Activated CD8-positive, alpha-beta memory T cell treated with anti-CD3 and anti-CD28 coated beads for 36 hours (primary cell): ENCODE measurements at regions not wholly inside any gene's neighbourhood (a gene's known extent, or its start where the extent isn't known, plus 50 kb on each side); places are given as distances from the start of the nearest gene placed in this dataset.

Source experiments
- CTCF ChIA-PET: fragments of 350-600 bp; sonication (Branson Sonifier 250); formaldehyde crosslinking; loops from one replicate; lab custom pipeline; 2021; ENCODE audit warnings: antibody characterized with exemption; lab: Charles Lee
- POLR2A ChIA-PET: fragments of 350-600 bp; sonication (Branson Sonifier 250); formaldehyde crosslinking; loops from one replicate; lab custom pipeline; 2021; ENCODE audit warnings: antibody characterized with exemption; lab: Charles Lee

DNA sequence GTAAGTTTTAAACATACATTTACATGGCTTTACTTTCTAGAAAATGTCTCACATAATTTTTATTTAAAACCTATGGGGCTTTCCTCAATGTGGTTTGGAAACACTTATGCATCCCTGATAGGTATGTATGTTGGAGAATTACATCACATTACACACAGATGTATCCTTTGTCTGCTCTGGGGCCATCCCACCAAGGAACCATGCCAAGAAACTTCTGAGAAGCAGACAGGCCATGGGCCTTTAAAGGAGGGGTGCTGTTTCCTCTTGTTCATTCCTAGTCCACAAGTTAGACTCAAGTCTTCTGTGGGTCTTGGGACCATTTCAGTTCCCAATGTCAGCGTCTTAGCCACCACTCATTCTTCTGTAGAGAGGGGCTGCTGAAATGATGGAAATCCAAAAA, 162.0 kb upstream of the SETBP1 start:
- CTCF ChIA-PET = no interaction called here
- POLR2A ChIA-PET = no interaction called here

GRCh38 chr18:44520981-44521667, 159.6 kb upstream of the SETBP1 start:
- ChIA-PET POLR2A (no interaction called here), CTCF (no interaction called here)

DNA sequence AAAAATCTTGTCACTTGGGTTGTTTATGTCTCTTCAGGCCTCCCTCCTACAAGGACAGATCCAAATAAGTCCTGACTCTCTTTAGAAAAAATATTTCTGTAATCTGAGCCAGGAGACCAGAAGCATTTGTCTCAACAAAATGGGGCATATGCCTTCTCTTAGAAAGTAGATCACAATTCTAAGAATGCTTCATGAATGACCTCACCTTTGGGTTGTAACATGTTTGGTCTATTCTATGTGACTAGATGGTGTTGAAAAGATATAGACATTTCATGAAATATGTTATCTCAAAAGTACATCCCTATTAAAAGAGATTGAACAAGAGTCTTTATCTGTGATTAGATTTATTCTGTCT, 159.0 kb upstream of the SETBP1 start:
- ChIA-PET POLR2A (no interaction called here), CTCF (no interaction called here)

DNA sequence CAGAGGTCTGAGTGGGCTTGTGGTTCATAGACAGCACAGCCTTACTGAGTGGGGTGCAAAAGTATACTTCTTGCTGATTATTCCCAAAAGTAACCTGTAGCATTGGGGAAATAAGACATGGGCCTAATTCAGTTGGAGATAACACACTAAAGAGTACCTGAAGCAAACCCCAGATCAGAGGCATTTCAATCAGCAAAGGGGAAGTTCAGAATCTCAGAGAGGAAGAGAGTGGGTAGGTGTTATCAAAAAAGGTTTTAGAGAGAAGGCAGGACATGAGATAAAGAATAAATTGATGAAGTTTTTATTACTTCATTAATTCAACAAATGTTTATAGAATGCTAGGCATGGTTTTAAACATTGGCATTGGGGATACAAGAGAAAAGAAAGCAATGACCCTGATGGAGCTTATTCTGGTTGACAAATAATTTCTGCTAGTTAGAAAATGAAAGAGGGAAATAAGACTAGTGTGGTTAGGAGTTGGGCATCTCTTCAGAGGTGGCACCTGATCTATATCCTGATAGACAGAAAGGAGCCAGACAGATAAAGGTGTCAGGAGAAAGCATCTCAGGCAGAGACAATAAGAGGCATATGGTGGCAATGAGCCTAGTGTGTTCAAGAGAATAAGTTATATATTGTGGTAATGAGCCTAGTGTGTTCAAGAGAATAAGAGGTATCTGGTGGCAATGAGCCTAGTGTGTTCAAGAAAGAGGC, 153.8 kb upstream of the SETBP1 start:
- CTCF ChIA-PET = interaction anchor here (0.7 kb wide), 1 partner anchor 857 kb away, joined by 3 read pairs; no protein-coding TSS in a partner anchor
- POLR2A ChIA-PET = no interaction called here

GRCh38 chr18:44533071-44533470, 147.6 kb upstream of the SETBP1 start:
- ChIA-PET CTCF (no interaction called here), POLR2A (no interaction called here)

- ChIA-PET CTCF (no interaction called here), POLR2A (no interaction called here)
These were observed 144.6 kb upstream of the SETBP1 start for GRCh38 chr18:44536046-44536445.

DNA sequence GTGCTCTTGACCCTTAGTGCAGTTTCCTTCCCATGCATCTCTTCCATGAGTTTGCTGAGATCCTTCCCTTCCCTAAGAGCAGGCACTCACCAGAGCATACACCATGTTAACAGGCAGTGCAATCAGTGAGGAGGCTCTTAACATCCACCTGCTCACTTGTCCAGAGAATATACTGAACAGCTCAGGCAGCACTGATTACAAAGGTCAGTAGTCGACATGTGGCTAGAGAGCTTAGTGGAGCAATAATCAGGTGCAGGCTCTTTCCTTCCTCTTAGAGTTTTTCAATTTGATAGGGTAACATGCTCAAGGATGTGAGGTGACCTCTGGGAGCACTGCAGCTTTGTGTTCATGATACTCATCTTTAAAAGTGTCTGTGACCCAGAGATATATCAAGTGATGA, 144.1 kb upstream of the SETBP1 start:
- POLR2A ChIA-PET = no interaction called here
- CTCF ChIA-PET = no interaction called here

DNA sequence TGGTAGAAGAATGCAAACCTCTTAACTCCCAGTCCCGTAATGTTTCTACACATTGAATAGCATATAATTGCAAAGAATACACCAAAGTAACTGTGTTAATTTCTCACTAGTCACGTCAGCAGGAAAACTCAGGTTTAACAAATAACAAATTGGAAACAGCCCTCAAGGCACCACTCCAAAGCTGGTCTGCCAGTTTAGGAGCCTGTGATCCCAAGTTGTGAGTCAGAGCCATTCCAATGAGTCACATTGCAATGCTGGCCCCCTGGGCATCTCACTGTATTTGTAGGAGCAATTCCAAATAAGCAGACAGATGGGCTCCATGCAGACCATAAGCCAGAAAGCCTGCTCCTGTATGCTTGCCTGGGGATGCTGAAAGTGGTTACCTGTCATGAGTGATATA, 143.2 kb upstream of the SETBP1 start:
- ChIA-PET CTCF (no interaction called here), POLR2A (no interaction called here)

GRCh38 chr18:44539926-44540325, 140.8 kb upstream of the SETBP1 start:
- CTCF ChIA-PET = interaction anchor here (1.4 kb wide), 1 partner anchor 57 kb away, joined by 3 read pairs; no protein-coding TSS in a partner anchor
- POLR2A ChIA-PET = no interaction called here

GRCh38 chr18:44541159-44541558, 139.5 kb upstream of the SETBP1 start:
- CTCF ChIA-PET = interaction anchor here (1.4 kb wide), 1 partner anchor 55 kb away, joined by 3 read pairs; no protein-coding TSS in a partner anchor
- POLR2A ChIA-PET = no interaction called here

GRCh38 chr18:44541781-44542180, 138.9 kb upstream of the SETBP1 start:
- ChIA-PET POLR2A (no interaction called here), CTCF (no interaction called here)

DNA sequence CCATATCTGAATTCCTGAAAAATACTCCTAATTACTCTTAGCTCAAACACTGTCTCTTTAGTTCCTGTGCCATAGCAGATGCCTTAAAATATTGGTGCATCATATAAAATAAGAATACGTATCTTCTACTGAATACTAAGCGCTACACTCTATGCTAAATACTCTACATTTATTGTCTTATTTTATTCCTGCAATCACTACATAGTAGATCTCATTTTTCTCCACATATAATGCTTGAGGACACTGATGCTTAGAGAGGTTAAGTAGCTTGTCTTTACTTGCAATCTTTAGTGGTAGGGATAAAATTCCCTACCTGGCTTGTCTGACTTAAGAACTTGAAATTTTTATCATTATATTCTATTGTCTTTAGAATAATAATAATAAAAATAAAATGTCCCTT, 137.3 kb upstream of the SETBP1 start:
- CTCF ChIA-PET = no interaction called here
- POLR2A ChIA-PET = no interaction called here

- CTCF ChIA-PET = no interaction called here
These were observed 135.2 kb upstream of the SETBP1 start for GRCh38 chr18:44545359-44545985.

GRCh38 chr18:44546954-44547353, 133.7 kb upstream of the SETBP1 start:
- CTCF ChIA-PET = no interaction called here
- POLR2A ChIA-PET = no interaction called here

More at GRCh38 chr18:44545359-44545985, 135.2 kb upstream of the SETBP1 start:
- POLR2A ChIA-PET = no interaction called here

DNA sequence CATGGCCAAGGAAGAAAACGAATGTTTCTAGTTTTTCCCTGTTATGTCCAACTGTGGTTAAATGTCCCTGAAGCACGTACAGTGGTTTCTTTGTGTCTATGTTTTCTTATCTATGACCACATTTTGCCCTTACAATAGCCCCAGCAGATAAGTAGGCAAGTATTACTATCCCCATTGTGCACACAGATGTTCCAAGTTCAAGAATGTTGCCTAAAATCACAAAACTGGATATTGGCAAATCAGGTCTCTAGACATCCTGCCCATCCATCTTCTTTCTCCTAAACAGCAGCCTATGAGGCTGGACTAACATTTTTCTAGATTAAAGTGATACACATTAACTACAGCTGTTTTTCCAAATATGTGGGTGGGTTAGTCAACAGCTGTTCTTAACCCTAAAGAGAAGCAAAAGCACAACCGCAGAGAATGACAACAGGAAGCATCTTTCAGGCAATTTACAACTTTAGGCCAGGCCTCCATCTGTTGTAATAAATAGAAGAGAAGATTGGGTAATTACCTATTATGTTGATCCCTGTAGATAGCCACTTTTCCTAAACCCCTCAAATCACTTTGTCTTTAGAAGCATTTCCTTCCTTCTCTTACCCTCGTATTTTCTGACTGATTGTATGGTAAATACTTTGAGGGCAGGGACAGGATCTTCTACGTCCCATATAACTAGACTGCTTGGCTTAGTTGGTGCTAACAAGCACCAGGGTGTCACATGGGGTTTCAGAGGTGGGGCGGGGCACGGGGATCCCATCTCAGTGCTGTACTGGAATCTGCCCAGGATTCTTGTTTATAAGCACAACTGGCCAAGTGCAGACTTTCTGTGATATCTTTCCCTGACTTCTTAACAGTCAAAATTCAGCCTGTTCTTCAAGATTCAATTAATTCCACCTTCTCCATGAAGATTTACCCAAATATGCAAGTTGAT, 132.1 kb upstream of the SETBP1 start:
- ChIA-PET CTCF (no interaction called here), POLR2A (interaction anchor here (0.7 kb wide), 1 partner anchor 48 kb away, joined by 4 read pairs; no protein-coding TSS in a partner anchor)

- POLR2A ChIA-PET = no interaction called here
These were observed 128.0 kb upstream of the SETBP1 start for GRCh38 chr18:44552706-44553105.

GRCh38 chr18:44556296-44556695, 124.4 kb upstream of the SETBP1 start:
- POLR2A ChIA-PET = no interaction called here
- CTCF ChIA-PET = no interaction called here

More at GRCh38 chr18:44552706-44553105, 128.0 kb upstream of the SETBP1 start:
- CTCF ChIA-PET = no interaction called here

DNA sequence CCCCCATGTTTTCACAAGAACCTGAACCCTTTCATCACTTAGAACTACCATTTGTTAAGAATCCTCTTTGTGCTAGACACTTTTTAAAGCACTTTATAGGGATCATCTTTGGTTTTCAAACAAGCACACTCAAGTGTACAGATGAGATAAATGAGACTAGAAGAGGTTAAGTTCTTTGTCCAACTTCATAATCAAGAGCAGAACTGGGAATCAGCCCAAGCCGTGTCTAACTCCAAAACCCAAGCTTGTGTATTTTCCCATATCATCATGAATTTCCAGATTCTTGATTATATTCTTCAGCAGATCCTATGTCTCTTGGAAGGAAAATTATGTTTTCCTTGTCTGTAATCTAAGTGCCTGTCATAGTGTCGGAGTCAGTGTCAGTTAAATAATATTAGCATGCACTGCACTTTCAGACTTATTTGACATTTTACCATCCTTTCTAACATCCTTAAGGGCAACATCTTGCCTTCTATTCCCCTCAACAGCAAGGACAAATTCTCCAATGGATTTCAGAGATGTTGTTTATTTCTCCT, 123.0 kb upstream of the SETBP1 start:
- POLR2A ChIA-PET = no interaction called here
- CTCF ChIA-PET = interaction anchor here (1.0 kb wide), 1 partner anchor 593 kb away, joined by 3 read pairs; no protein-coding TSS in a partner anchor

GRCh38 chr18:44558767-44559166, 121.9 kb upstream of the SETBP1 start:
- POLR2A ChIA-PET = no interaction called here
- CTCF ChIA-PET = no interaction called here
